ENCODE measurements at regions not wholly inside any gene's neighbourhood (a gene's known extent, or its start where the extent isn't known, plus 50 kb on each side); places are given as distances from the start of the nearest gene placed in this dataset.
"Not testable (repeated sequence)": the region's sequence is repeated elsewhere in the genome, so short reads cannot be mapped to it uniquely, and the experiment has no call there.

DNA sequence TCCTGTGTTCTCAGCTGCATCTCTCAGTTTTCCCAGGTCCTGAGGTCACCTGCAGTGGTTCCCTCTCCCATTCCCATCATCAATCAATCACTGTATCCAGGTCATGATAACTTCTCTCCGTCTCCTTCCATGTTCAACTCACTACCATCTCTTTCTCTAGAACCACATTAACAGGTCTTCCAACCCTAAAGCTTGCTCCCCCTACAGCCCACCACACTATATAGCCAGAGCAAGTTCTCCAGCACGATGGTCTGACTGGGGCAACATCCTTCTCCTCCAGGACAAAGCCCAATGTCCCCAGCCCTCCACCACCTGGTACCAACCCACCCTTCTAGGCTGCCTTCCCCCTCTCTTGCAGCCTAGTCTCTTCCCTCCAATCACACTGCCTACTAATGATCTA is 241.6 kb downstream of the CDK5RAP2 start:
- DNase-seq = no peak

- DNase-seq = no peak
Observed at GRCh38 chr9:120337131-120337530, 242.8 kb downstream of the CDK5RAP2 start.

DNA sequence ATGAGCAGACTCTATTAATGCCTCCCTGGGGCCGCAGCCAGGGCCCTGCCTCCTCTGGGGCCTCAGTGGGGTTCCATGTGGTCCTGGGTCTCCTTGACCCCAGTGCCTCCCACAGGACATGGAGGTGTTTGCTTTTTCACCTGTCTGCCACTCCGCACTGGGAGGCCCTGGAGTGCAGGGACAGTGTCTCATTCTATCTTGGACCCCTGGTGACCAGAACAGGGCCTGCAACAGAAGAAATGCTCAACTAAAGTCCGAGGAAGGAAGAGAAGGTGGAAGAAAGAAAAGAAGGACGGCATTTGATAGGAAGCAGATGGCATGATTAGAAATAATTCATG is 243.2 kb downstream of the CDK5RAP2 start:
- no peak for DNase-seq

- DNase-seq = no peak
Observed at GRCh38 chr9:120336021-120336752, 243.8 kb downstream of the CDK5RAP2 start.

- no peak for DNase-seq
Observed at GRCh38 chr9:120331913-120332312, 248.1 kb downstream of the CDK5RAP2 start.

- no peak for DNase-seq
Observed at GRCh38 chr9:120330031-120330430, 249.9 kb downstream of the CDK5RAP2 start.

GRCh38 chr9:120327322-120327721 is 252.6 kb downstream of the CDK5RAP2 start:
- DNase-seq = no peak

DNA sequence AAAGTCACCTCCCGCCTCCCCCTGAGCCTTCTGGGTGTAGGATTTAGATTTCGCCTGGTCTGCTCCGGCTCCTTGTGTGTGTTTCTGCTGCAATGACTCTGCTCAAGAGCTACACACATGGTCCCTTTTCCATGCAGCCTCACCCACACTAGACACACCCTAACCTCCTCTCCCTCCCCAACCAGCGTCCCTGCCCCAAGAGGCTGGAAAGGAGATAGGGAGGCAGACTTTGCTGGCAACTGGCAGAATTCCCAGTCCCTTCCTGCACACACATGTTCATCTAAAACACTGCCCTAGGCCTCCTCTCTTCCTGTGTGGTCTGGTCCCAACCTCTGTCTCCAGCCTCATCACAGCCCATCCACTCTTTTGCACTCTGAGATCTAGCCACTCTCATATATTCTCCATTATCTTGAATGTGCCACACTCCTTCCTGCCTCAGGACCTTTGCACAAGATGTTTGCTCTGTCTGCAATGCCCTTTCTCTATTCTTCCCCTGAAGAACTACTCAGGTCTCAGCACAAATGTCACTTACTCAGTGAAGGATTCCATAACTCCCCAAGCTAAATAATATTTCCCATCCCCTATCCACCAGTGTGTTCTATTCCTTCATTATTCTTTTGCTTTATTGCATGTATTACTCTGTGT is 253.8 kb downstream of the CDK5RAP2 start:
- no peak for DNase-seq

DNA sequence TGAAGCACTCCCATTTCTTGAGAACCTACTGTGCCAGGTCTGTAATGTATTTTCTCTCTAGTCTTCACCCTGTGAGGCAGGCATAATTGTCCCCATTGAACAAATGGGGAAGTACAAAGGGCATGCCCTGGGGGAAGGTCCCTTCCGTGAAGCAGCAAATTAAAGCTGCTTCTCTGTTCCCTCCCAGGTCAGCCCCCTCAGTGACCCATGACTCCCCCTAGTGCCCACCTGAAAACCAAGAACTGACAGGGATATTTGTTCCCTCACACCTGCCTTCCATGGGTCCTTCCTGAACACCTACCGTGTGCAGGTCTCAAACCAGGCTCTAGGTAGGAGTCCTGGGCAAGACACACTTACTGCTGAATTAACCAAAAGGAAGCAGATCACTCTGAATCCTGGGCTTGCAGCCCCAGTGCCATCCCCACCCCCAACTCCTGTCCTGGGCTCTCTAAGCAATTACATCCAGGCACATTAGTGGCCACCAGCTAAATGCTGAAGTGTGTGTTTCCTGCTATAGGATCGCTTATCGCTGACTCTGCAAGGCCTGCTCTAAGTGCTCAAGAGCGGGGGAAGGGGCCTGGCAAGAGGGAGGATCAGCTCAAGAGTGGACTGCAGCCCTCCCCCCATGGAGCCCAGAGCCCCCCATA is 254.8 kb downstream of the CDK5RAP2 start:
- DNase-seq = no peak

- DNase-seq = no peak
Observed at GRCh38 chr9:120324461-120324860, 255.5 kb downstream of the CDK5RAP2 start.

- DNase-seq = no peak
Observed at GRCh38 chr9:120323125-120323524, 256.8 kb downstream of the CDK5RAP2 start.

- DNase-seq = no peak
Observed at GRCh38 chr9:120319452-120319851, 260.5 kb downstream of the CDK5RAP2 start.

GRCh38 chr9:120315154-120315553 is 264.8 kb downstream of the CDK5RAP2 start:
- no peak for DNase-seq

DNA sequence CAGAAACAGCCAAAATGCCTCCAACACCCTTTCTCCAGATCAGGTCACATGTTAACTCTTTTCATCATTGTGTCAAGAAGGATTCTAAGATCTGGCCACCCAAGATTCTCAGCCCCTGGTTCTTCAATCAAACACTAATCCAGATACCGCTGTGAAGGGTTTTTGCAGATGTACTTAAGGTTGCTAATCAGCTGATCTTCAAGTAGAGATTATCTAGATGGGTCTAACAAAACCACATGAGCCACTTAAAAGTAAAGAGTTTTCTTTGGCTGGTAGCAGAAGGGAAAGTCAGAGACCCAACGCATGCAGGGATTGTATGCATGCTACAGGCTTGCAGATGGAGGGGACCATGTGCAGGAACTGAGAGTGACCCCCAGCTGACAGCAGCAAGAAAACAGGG is 267.9 kb downstream of the CDK5RAP2 start:
- no peak for DNase-seq

DNA sequence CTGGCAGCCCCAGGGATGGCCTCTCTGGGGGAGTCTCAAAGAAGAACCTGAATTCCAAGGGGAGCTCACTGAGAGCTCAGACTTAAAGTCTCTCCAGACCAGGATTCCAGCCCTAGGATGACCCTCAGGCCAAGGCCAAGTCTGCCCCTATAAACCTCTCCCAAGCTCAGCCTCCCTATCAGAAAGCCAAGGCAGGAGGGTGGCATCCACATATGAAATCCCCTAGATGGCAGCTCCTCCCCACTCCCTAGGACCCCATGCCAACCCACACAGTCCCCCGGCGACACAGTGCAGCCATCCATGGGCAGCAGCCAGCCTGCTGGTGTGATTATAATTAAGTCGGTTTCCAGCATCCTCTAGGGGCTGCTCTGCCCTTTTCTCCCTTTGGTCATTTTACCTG is 269.9 kb downstream of the CDK5RAP2 start:
- DNase-seq = no peak

- no peak for DNase-seq
Observed at GRCh38 chr9:120308495-120308894, 271.5 kb downstream of the CDK5RAP2 start.

GRCh38 chr9:120307599-120307998 is 272.4 kb downstream of the CDK5RAP2 start:
- DNase-seq = no peak

DNA sequence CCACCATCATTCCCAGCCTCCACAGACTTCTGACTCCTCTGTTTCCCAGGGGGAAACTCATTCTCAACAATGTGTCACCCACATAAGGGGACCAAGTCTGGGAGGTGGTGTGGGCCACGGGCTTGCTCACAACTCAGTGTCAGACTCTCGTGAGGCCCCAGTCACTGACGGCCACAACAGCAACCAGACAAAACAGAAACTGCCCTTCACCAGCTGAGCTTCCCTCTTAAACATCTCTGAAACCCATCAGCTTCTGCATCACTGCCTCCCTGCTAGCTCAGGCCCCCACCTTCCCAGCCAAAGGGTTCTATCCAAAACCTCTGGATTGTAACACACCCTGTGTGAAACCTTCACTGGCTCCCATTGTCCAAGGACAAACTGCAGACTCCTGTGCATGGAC is 273.4 kb downstream of the CDK5RAP2 start:
- DNase-seq = no peak

DNA sequence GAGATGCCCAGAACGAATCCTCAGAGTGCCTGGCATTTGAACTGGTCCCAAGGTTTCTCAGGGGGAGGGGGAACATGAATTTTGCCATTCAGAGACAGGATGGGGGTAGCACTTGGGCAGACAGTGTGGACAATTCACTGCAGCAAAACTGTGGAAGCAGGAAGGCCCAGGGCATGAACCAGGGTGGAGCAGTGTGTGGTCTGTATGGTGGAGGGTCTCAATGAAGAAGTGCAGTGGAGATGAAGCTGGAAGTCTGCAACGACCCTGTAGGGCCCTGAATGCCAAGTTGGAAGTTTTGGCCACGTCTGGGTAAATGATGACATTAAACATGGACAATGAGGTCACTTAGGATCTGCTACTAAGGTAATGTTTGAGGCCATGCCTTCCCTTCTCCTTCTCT is 273.9 kb downstream of the CDK5RAP2 start:
- DNase-seq = no peak

DNA sequence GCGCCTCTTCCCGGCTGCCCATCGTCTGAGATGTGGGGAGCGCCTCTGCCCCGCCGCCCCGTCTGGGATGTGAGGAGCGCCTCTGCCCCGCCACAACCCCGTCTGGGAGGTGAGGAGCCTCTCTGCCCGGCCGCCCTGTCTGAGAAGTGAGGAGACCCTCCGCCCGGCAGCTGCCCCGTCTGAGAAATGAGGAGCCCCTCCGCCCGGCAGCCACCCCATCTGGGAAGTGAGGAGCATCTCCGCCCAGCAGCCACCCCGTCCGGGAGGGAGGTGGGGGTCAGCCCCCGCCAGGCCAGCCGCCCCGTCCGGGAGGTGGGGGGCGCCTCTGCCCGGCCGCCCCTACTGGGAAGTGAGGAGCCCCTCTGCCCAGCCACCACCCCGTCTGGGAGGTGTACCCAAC is 275.1 kb downstream of the CDK5RAP2 start:
- not testable (repeated sequence) for DNase-seq

DNA sequence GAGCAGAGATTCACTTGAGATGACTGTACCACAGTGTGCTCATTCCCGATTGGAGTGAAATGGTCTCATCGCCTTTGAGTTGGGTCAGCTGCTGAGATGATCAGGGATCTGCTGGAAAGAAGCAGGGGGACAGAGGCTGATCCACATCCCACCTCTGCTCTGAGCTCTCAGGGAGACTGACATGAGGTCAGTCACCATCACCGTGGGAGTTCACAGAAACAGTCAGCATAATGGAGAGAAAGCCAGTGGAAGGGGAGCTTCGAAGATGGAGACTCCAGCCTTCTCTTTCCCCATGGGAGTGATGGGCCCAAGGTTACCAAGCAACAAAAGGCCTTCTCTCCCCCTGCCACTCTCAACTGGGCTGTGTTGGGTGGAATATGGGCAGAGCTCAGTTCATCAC is 276.4 kb downstream of the CDK5RAP2 start:
- no peak for DNase-seq

DNA sequence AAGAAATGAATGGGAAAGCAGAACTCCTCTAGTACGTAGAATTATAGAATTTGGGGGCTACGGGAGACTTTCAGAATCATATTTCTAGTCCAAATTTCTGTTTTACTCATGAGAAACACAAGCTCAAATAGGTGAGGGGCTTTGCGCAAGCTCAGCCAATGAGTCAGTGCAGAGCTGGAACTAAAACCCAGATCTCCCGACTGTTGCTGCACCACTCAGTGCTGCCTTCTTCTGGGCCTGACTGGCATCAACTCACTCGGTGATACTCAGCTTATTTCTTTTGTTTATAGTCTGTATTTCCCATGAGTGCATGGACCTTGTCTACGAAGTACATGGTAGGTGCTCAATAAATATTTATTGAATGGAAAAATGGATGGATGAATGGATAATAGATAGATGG is 280.2 kb downstream of the CDK5RAP2 start:
- DNase-seq = no peak

DNA sequence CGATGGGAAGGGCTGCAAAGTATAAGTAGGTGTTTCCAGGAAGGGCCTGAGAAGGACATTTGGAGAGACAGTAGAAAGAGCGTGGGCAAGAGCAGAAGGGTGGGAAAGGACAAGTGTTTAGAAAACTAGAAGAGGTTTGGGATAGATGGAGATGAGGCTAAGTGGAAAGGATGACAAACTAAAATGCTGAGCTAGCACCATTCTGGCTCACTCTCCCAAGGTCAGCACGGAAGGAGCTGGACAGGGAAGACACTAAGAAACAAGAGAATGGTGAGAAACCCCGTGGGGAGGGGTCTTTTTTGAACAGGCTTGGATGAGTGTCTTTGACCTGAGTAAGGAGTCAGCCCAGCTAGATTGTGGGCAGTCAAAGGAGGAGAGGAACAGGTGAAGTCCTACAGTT is 286.0 kb downstream of the CDK5RAP2 start:
- DNase-seq = no peak

- DNase-seq = no peak
Observed at GRCh38 chr9:120292606-120293005, 287.4 kb downstream of the CDK5RAP2 start.

All from stimulated activated CD4-positive, alpha-beta T cell treated with anti-CD3 and anti-CD28 coated beads, Interleukin-12 subunit alpha, Interleukin-12 subunit beta, amount 100 ng/mL, for 4 hours (primary cell).